ENCODE measurements at regions not wholly inside any gene's neighbourhood (a gene's known extent, or its start where the extent isn't known, plus 50 kb on each side); places are given as distances from the start of the nearest gene placed in this dataset.

GRCh38 chr3:24846286-24846860 is 351.7 kb upstream of the THRB start:
- no peak for ATAC-seq

DNA sequence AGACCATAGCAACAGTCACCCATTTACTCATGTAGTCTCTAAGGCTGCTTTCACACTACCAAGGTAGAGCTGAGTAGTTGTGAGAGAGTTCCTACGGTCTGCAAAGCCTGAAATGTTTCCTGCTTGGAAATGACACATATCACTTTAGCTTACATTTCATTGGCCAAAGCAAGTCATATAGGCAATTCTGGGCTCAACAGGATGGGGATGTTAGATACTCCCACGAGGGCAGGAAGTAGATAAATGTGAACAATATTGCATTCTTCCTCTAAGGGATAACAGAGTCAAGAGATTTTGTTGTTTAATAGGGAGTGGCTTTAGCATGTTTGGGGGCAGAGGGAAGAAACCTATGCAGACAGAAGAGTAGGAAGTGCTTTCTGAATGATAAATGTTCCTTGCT is 355.6 kb upstream of the THRB start:
- no peak for ATAC-seq

GRCh38 chr3:24853685-24854490 is 359.2 kb upstream of the THRB start:
- ATAC-seq, result no peak

GRCh38 chr3:24854748-24855147 is 360.1 kb upstream of the THRB start:
- no peak for ATAC-seq

- ATAC-seq, result no peak
These were observed 363.3 kb upstream of the THRB start for GRCh38 chr3:24857945-24858344.

- no peak for ATAC-seq
These were observed 368.6 kb upstream of the THRB start for GRCh38 chr3:24863215-24863614.

- no peak for ATAC-seq
These were observed 373.1 kb upstream of the THRB start for GRCh38 chr3:24867783-24868182.

DNA sequence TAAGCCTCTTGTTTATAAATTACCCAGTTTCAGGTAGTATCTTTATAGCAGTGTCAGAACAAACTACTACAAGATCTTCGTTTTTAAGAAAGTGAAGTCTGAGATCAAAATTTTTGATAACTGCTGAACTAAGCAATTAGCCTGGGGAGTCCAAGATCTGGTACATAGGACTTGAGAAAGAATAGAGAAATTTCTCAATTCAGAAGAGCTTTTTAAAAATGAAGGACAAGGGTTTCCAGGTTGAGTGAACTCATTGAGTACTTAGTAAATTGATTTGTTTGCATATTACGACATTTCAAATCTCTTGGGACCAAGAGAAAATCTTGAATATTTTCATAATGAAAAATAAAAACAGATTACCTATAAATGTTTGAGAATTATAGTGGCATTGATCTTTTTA is 386.6 kb upstream of the THRB start:
- no peak for ATAC-seq

DNA sequence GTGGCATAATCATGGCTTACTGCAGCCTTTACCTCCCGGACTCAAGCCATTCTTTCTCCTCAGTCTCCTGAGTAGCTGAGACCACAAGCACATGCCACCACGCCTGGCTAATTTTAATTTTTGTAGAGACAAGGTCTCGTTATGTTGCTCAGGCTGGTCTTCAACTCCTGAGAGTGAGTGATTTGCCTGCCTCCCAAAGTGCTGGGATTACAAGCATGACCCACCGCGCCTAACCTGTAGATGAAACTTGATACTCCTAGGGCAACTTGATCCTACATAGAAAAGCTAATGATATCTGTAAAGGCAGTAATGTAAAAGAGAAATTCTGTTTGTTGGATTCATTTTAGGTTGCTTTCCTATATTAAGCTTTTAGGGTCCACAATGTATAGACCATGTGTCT is 391.9 kb upstream of the THRB start:
- no peak for ATAC-seq

DNA sequence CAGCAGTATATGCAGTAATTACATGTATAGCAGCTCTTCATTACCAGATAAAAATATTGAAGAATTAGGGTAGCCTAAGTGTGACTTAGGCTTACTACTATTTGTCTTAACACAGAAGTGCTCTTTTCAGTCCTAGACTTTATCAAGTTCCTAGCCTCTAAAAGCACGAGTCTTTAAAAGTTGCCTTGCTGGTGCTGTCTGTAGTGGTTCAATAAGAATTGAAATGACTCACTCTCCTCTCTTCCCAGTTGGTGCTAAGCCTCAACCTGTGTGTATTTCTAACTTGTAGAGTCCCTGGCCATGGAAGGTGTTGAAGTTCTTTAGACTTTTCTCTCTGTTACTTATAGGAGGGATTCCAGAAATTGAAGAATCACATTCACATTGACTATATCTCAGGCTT is 395.4 kb upstream of the THRB start:
- no peak for ATAC-seq

DNA sequence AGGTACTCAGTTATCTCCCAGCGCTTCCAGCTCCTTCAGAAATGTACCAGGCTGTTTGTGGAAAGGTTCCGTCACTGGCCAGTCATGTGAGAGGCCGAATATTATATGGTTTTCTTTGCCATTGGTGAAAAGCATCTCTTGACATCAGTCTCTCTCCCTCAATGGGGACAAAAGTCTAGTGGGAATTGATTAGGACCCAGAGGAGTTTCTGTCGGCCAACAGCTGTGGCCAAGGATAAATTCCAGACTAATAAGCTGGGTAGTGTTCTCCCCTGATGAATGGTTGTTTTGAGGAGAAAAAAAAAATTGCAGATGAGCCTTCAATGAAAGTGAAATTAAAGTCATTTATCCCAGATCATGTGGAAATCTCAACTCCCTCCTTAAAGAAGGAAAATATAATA is 404.7 kb upstream of the THRB start:
- no peak for ATAC-seq

GRCh38 chr3:24899901-24900603 is 405.4 kb upstream of the THRB start:
- ATAC-seq, result no peak

DNA sequence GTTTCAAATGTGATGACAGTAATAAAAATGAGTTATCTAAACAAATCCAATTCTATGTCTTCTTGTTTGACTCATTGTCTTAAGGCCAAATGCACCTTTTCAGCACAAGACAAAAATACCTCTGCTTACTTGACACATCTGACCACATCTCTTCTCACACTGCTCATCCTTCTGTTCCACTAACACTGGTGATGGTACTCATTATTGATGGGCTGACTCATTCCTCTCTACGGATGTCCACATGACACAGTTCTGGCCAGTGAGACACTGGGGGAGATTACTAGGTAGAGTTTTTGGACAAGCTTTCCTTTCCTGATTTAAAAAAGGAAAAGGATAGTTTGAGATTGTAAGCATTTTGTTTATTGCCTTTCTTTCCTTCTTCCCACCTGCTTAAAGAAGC is 410.6 kb upstream of the THRB start:
- ATAC-seq, result no peak

DNA sequence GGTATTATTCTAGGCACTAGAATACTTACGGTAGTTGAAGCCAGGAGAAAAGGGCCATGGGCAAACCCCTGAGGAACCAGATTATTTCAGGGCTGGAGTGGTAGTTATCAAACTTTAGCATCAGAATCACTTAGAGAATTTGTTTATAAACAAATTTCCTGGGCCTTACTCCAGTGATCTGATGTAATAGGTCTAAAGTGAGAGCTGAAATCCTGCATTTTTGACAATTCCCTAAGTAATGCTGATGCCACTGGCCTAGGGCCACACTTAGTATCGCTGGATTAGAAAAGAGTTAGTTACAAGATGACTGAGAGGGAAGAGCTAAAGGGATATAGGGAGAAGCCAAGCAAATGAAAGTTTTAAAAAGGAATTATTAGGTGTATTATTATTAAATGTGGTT is 412.5 kb upstream of the THRB start:
- no peak for ATAC-seq

DNA sequence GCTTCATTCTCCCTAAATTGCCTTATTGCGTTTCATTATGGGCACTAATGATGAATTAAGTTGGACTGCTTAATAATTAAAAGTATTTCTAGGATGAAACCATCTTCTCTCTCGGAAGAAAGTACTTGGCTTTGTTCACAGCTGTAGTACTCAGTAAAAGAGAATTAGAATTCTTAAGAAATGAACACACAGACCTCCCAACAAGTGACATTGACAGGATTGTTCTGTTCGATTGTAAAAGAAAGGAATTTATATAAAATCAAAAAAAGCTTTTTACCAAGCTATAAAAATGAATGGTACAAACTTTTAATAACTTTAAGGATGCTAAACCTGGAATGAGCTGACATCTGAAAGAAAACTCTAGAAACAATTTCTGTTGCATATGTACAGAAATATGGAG is 416.4 kb upstream of the THRB start:
- no peak for ATAC-seq

GRCh38 chr3:24915639-24916038 is 421.0 kb upstream of the THRB start:
- ATAC-seq, result no peak

GRCh38 chr3:24917908-24918307 is 423.3 kb upstream of the THRB start:
- ATAC-seq, result no peak

- no peak for ATAC-seq
These were observed 428.9 kb upstream of the THRB start for GRCh38 chr3:24923570-24923969.

- ATAC-seq, result no peak
These were observed 434.9 kb upstream of the THRB start for GRCh38 chr3:24929521-24929920.

GRCh38 chr3:24933401-24933800 is 438.8 kb upstream of the THRB start:
- ATAC-seq, result no peak

DNA sequence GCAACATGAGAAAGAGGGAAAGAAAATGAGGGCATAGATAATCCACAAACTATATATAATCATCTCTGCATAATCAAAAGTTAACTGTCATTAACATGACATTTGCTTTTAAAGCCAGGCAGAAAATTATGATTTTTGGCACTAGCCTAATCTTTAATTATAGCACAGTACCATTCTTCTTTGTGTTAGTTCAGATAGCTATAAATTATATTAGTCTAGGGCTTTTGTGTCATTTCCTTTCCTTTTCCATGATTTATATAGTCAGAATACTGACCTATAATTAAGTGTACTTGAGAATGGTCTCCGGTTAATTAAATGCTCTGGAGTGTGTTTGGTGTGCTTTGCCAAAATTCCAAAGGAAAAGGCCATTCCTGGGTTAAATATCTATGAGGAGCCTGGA is 441.9 kb upstream of the THRB start:
- ATAC-seq, result no peak

DNA sequence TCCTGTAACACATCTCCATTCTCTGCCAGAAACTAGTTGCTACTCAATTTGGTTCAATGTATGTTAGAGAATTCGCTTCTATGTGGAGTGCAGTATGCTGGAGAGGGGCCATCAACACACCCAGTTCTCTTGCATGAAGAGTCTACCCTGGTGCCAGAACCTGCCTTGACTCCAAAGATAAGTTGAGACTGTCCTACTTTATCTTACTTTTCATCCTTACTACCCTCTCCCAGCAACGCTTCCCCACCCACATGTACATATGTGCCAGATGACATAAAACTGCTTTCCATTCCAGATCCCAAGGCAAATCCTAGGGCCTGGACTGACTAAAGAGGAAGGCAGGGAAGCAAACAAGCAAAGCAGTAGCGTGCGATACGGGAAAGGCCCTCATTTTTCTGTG is 442.6 kb upstream of the THRB start:
- no peak for ATAC-seq

DNA sequence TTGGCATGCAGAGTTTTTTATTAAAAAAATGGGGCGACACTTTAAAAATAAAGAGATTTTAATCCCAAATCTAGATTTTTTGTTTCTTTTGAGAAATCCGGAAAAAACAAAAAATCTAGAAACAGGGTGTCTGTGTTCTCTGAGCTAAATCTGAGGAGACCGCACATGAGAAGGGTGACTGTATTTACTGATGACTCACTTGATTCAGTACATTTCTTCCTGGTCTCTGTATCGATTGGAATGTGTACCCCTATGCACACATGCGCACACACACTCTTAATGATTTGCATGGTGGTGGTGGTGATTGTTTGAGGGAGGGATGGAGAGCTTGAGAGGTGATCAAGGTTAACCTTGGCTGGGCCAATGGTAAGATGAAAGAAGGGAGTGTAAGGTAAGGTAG is 443.1 kb upstream of the THRB start:
- ATAC-seq, result no peak

DNA sequence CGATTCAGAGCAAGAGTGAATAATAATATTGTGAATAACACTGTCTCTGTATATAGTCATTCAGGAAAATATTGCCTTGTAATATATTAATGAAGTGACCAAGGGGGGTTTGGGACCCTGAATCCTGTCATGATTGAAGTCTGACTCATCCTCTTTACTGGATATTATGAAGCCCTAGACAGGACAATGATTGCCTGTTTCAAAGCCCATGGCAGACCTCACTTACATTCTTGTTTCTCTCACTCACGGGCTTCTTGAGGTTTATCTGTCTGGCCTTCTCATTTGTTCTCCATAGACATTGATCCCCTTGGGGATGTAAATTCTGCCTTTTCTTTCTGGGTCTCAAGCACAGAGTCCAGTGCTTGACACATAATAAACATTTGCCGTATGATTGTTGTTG is 449.3 kb upstream of the THRB start:
- no peak for ATAC-seq

All from activated CD4-positive, CD25-positive, alpha-beta regulatory T cell treated with anti-CD3 and anti-CD28 coated beads, Interleukin-2, amount 50 U/mL, for 24 hours (primary cell).